Right lobe of liver (tissue), 4 donors: ENCODE measurements at regions not wholly inside any gene's neighbourhood (a gene's known extent, or its start where the extent isn't known, plus 50 kb on each side); places are given as distances from the start of the nearest gene placed in this dataset.

Source experiments
- CTCF ChIP-seq, 4 donors: fragments of 200-600 bp in 3 of 4; fragments of 450-650 bp in 1 of 4; IDR thresholded peaks; one replicate each; pipeline versions ENCODE4 v1.5.1 to v1.8.0; 2016 to 2022; ENCODE audit warnings: antibody characterized with exemption in 4 of 4, mild to moderate bottlenecking in 2 of 4
- POLR2A ChIP-seq: fragments of 450-650 bp; IDR thresholded peaks from one replicate; pipeline ENCODE4 v1.6.1; 2017; ENCODE audit warnings: antibody characterized with exemption, mild to moderate bottlenecking
- donor health status: DM: no; HTN: no; CAD: no.
- donor health status: DM: no; HTN: no; CAD: no.
- donor health status: DM: no; HTN: yes; CAD: no.

- TF ChIP-seq CTCF (IDR thresholded peaks at IDR 0.05) = no peak
- no peak for TF ChIP-seq POLR2A
Measured at GRCh38 chr12:24185782-24186181, 236.3 kb upstream of the SOX5 start.
